H7 (cell line): ENCODE measurements at regions not wholly inside any gene's neighbourhood (a gene's known extent, or its start where the extent isn't known, plus 50 kb on each side); places are given as distances from the start of the nearest gene placed in this dataset.
"Not testable (repeated sequence)": the region's sequence is repeated elsewhere in the genome, so short reads cannot be mapped to it uniquely, and the experiment has no call there.

ENCODE experiments used
- DNase-seq: peaks from one replicate; pipeline ENCODE4 v3.0.0; 2012
- H3K27me3 ChIP-seq: 2 replicates; pipeline ENCODE4 v1.6.0; 2011; ENCODE audit warnings: mild to moderate bottlenecking, low read length; ENCODE audit not compliant: control insufficient read depth, insufficient read depth
- H3K36me3 ChIP-seq: replicated peaks from 2 replicates; pipeline ENCODE4 v1.5.1; 2011; ENCODE audit warnings: low read length; ENCODE audit not compliant: control insufficient read depth, insufficient read depth
- H3K4me3 ChIP-seq: 2 replicates; pipeline ENCODE4 v1.5.1; 2011; ENCODE audit warnings: low read depth, mild to moderate bottlenecking, control low read depth, low read length, moderate library complexity; ENCODE audit not compliant: insufficient read depth

GRCh38 chr1:58200437-58200836, 346.1 kb downstream of the OMA1 start:
- no peaks in the 10 kb centered on the region for H3K27me3 ChIP-seq
- H3K36me3 ChIP-seq, result no peaks in the 10 kb centered on the region
- DNase-seq, result no peak
- H3K4me3 ChIP-seq, result no peak overlapping the region

GRCh38 chr1:58197811-58198210, 348.7 kb downstream of the OMA1 start:
- H3K27me3 ChIP-seq, result no peaks in the 10 kb centered on the region
- no peak overlapping the region for H3K4me3 ChIP-seq
- H3K36me3 ChIP-seq, result no peaks in the 10 kb centered on the region
- no peak for DNase-seq

- Histone ChIP-seq H3K36me3 (no peaks in the 10 kb centered on the region), H3K4me3 (no peak overlapping the region), H3K27me3 (no peaks in the 10 kb centered on the region)
- DNase-seq, result no peak
These were observed 356.1 kb downstream of the OMA1 start for GRCh38 chr1:58190267-58190988.

- Histone ChIP-seq H3K27me3 (no peaks in the 10 kb centered on the region), H3K4me3 (no peak overlapping the region), H3K36me3 (no peaks in the 10 kb centered on the region)
- no peak for DNase-seq
These were observed 357.1 kb downstream of the OMA1 start for GRCh38 chr1:58189453-58189852.

GRCh38 chr1:58183286-58183685, 363.2 kb downstream of the OMA1 start:
- H3K36me3 ChIP-seq, result no peaks in the 10 kb centered on the region
- no peak overlapping the region for H3K4me3 ChIP-seq
- no peaks in the 10 kb centered on the region for H3K27me3 ChIP-seq
- DNase-seq, result no peak

GRCh38 chr1:58180537-58180936, 366.0 kb downstream of the OMA1 start:
- Histone ChIP-seq H3K4me3 (no peak overlapping the region), H3K27me3 (no peaks in the 10 kb centered on the region), H3K36me3 (no peaks in the 10 kb centered on the region)
- DNase-seq, result no peak

GRCh38 chr1:58169160-58169559, 377.4 kb downstream of the OMA1 start:
- not testable (repeated sequence) for DNase-seq, H3K27me3 ChIP-seq, H3K4me3 ChIP-seq, H3K36me3 ChIP-seq

GRCh38 chr1:58167131-58167530, 379.4 kb downstream of the OMA1 start:
- H3K27me3 ChIP-seq, DNase-seq, H3K4me3 ChIP-seq, H3K36me3 ChIP-seq: not testable (repeated sequence)

- no peaks in the 10 kb centered on the region for H3K27me3 ChIP-seq
- no peak for DNase-seq
- H3K4me3 ChIP-seq, result no peak overlapping the region
- no peaks in the 10 kb centered on the region for H3K36me3 ChIP-seq
These were observed 380.1 kb downstream of the OMA1 start for GRCh38 chr1:58166417-58166816.

GRCh38 chr1:58165073-58165472, 381.5 kb downstream of the OMA1 start:
- no peak for DNase-seq
- Histone ChIP-seq H3K4me3 (no peak overlapping the region), H3K36me3 (no peaks in the 10 kb centered on the region), H3K27me3 (no peaks in the 10 kb centered on the region)

- H3K4me3 ChIP-seq, result no peak overlapping the region
- no peaks in the 10 kb centered on the region for H3K36me3 ChIP-seq
- peak; percentile 16 for DNase-seq
- H3K27me3 ChIP-seq, result no peaks in the 10 kb centered on the region
These were observed 383.5 kb downstream of the OMA1 start for GRCh38 chr1:58162952-58163550.

- Histone ChIP-seq H3K36me3 (no peaks in the 10 kb centered on the region), H3K27me3 (no peaks in the 10 kb centered on the region), H3K4me3 (no peak overlapping the region)
- no peak for DNase-seq
These were observed 387.1 kb downstream of the OMA1 start for GRCh38 chr1:58159434-58159830.

- Histone ChIP-seq H3K4me3 (no peak overlapping the region), H3K36me3 (no peaks in the 10 kb centered on the region), H3K27me3 (no peaks in the 10 kb centered on the region)
- no peak for DNase-seq
These were observed 387.8 kb downstream of the OMA1 start for GRCh38 chr1:58158506-58159433.

GRCh38 chr1:58158016-58158415, 388.5 kb downstream of the OMA1 start:
- Histone ChIP-seq H3K27me3 (no peaks in the 10 kb centered on the region), H3K36me3 (no peaks in the 10 kb centered on the region), H3K4me3 (no peak overlapping the region)
- DNase-seq, result no peak

GRCh38 chr1:58157256-58157655, 389.3 kb downstream of the OMA1 start:
- H3K27me3 ChIP-seq, result no peaks in the 10 kb centered on the region
- H3K4me3 ChIP-seq, result no peak overlapping the region
- H3K36me3 ChIP-seq, result no peaks in the 10 kb centered on the region
- DNase-seq, result no peak
